H1 (cell line): ENCODE measurements at regions not wholly inside any gene's neighbourhood (a gene's known extent, or its start where the extent isn't known, plus 50 kb on each side); places are given as distances from the start of the nearest gene placed in this dataset.

Source experiments
- CTCF ChIA-PET: fragments of 300-600 bp; sonication (Branson Sonifier 250); formaldehyde crosslinking; loops from one replicate; lab custom pipeline; 2021; ENCODE audit not compliant: partially characterized antibody; lab: Charles Lee
- POLR2A ChIA-PET: fragments of 300-600 bp; sonication (Branson Sonifier 250); formaldehyde crosslinking; loops from one replicate; lab custom pipeline; 2021; ENCODE audit warnings: inconsistent platforms; ENCODE audit not compliant: partially characterized antibody; lab: Charles Lee
- DNase-seq, 2 experiments: peaks; one replicate each; pipeline versions ENCODE4 v3.0.0 to v3.0.0-alpha.2; 2010 to 2022; ENCODE audit warnings: low spot score in 2 of 2, low read depth in 1 of 2, mixed read lengths in 1 of 2
- FAIRE-seq: peaks from 2 replicates; lab custom pipeline; 2011; peaks lifted over from hg19 to GRCh38; lab: Jason Lieb, UNC
- H2AFZ ChIP-seq: 2 replicates; pipeline ENCODE4 v1.8.1; 2012; ENCODE audit warnings: low read length, inconsistent platforms
- H2AK5ac ChIP-seq: 2 replicates; pipeline ENCODE4 v1.6.1; 2013; ENCODE audit warnings: low read depth, low read length
- H2BK120ac ChIP-seq: replicated peaks from 2 replicates; pipeline ENCODE3; 2013; ENCODE audit warnings: low read depth, low read length, inconsistent platforms
- H2BK12ac ChIP-seq: 2 replicates; pipeline ENCODE4 v1.6.1; 2013; ENCODE audit warnings: low read depth, low read length
- H2BK15ac ChIP-seq: 2 replicates; pipeline ENCODE4 v1.6.1; 2013; ENCODE audit warnings: low read length
- H2BK20ac ChIP-seq: 2 replicates; pipeline ENCODE4 v1.6.1; 2013; ENCODE audit warnings: low read length
- H2BK5ac ChIP-seq: 2 replicates; pipeline ENCODE4 v1.6.1; 2013; ENCODE audit warnings: low read depth, low read length
- H3K14ac ChIP-seq: 2 replicates; pipeline ENCODE4 v1.6.1; 2013; ENCODE audit warnings: inconsistent platforms; ENCODE audit not compliant: insufficient read length
- H3K18ac ChIP-seq: 2 replicates; pipeline ENCODE4 v1.6.1; 2013; ENCODE audit warnings: low read length; ENCODE audit errors: extremely low read depth
- H3K23ac ChIP-seq: 2 replicates; pipeline ENCODE4 v1.6.1; 2013; ENCODE audit warnings: inconsistent platforms; ENCODE audit not compliant: insufficient read length
- H3K23me2 ChIP-seq: 2 replicates; pipeline ENCODE4 v1.6.1; 2013; ENCODE audit warnings: low read depth, low read length
- H3K27ac ChIP-seq: 2 replicates; pipeline ENCODE4 v1.6.1; 2011; ENCODE audit warnings: low read depth, low read length, inconsistent platforms
- H3K27me3 ChIP-seq, 4 experiments: replicated peaks in 1 of 4; 1 replicate in 1 of 4; 2 replicates in 3 of 4; pipeline versions ENCODE4 v1.6.1 to v1.8.1; 2011 to 2013; ENCODE audit warnings: low read length in 3 of 4, mild to moderate bottlenecking in 3 of 4, inconsistent platforms in 2 of 4, mixed read lengths in 2 of 4, moderate library complexity in 1 of 4; ENCODE audit not compliant: control insufficient read depth in 3 of 4, insufficient read depth in 3 of 4; ENCODE audit errors: extremely low read depth in 1 of 4
- H3K36me3 ChIP-seq, 4 experiments: 2 replicates each; pipeline versions ENCODE4 v1.6.1 to v1.8.1; 2011 to 2013; ENCODE audit warnings: mild to moderate bottlenecking in 4 of 4, low read length in 3 of 4, moderate library complexity in 2 of 4, control low read depth in 1 of 4, inconsistent platforms in 1 of 4; ENCODE audit not compliant: insufficient read depth in 4 of 4, control insufficient read depth in 2 of 4
- H3K4ac ChIP-seq: replicated peaks from 2 replicates; pipeline ENCODE3; 2013; ENCODE audit warnings: low read length, low read depth, mixed read lengths, inconsistent platforms; ENCODE audit not compliant: insufficient read length
- H3K4me1 ChIP-seq, 4 experiments: replicated peaks in 1 of 4; 1 replicate in 1 of 4; 2 replicates in 3 of 4; pipeline versions ENCODE4 v1.6.1 to v1.8.1; 2011 to 2013; ENCODE audit warnings: low read length in 3 of 4, inconsistent platforms in 2 of 4, mixed read lengths in 1 of 4; ENCODE audit not compliant: insufficient read depth in 4 of 4, control insufficient read depth in 3 of 4
- H3K4me2 ChIP-seq, 2 experiments: 2 replicates each; pipeline versions ENCODE4 v1.6.1 to v1.8.1; 2011 to 2013; ENCODE audit warnings: low read depth in 2 of 2, low read length in 2 of 2, control low read depth in 1 of 2, inconsistent platforms in 1 of 2, mild to moderate bottlenecking in 1 of 2; ENCODE audit not compliant: insufficient read depth in 1 of 2
- H3K4me3 ChIP-seq, 4 experiments: fragments of 200-600, 300-600 bp in 1 of 4; sonication (generic), shearing (Covaris generic), sonication (Bioruptor Twin) in 1 of 4; 2 replicates each; pipeline versions ENCODE4 v1.5.1 to v1.8.1; 2011 to 2016; ENCODE audit warnings: low read length in 4 of 4, low read depth in 3 of 4, control low read depth in 2 of 4, inconsistent platforms in 2 of 4, mild to moderate bottlenecking in 2 of 4, mixed read lengths in 1 of 4, moderate library complexity in 1 of 4; ENCODE audit not compliant: insufficient read depth in 2 of 4; ENCODE audit errors: extremely low read depth in 1 of 4
- H3K56ac ChIP-seq: replicated peaks from 2 replicates; pipeline ENCODE3; 2013; ENCODE audit warnings: low read depth, mild to moderate bottlenecking, mixed read lengths, low read length, inconsistent platforms; ENCODE audit not compliant: insufficient read length
- H3K79me1 ChIP-seq: 2 replicates; pipeline ENCODE4 v1.6.1; 2013; ENCODE audit warnings: low read depth, low read length, control low read depth
- H3K79me2 ChIP-seq, 2 experiments: 2 replicates each; pipeline versions ENCODE4 v1.6.1 to v1.8.1; 2012 to 2013; ENCODE audit warnings: low read length in 2 of 2, mild to moderate bottlenecking in 2 of 2, inconsistent platforms in 1 of 2; ENCODE audit not compliant: insufficient read depth in 2 of 2, control insufficient read depth in 1 of 2
- H3K9ac ChIP-seq, 4 experiments: replicated peaks in 1 of 4; 1 replicate in 1 of 4; 2 replicates in 3 of 4; pipeline versions ENCODE4 v1.6.1 to v1.8.1; 2011 to 2013; ENCODE audit warnings: low read depth in 3 of 4, low read length in 3 of 4, control low read depth in 2 of 4, mild to moderate bottlenecking in 2 of 4, moderate library complexity in 2 of 4, inconsistent platforms in 1 of 4; ENCODE audit errors: extremely low read depth in 1 of 4
- H3K9me3 ChIP-seq, 2 experiments: 2 replicates each; pipeline versions ENCODE4 v1.6.1 to v1.8.1; 2012 to 2013; ENCODE audit warnings: mild to moderate bottlenecking in 2 of 2, moderate library complexity in 2 of 2, control low read depth in 1 of 2, inconsistent platforms in 1 of 2, low read depth in 1 of 2, low read length in 1 of 2, mixed read lengths in 1 of 2; ENCODE audit not compliant: insufficient read depth in 2 of 2
- H4K20me1 ChIP-seq, 2 experiments: replicated peaks in 1 of 2; 2 replicates each; pipeline versions ENCODE3 to v1.8.1; 2011 to 2013; ENCODE audit warnings: inconsistent platforms in 2 of 2, low read length in 2 of 2, mild to moderate bottlenecking in 1 of 2; ENCODE audit not compliant: insufficient read depth in 2 of 2, control insufficient read depth in 1 of 2
- H4K5ac ChIP-seq: 2 replicates; pipeline ENCODE4 v1.6.1; 2013; ENCODE audit warnings: low read length, low read depth, mixed read lengths, inconsistent platforms; ENCODE audit not compliant: insufficient read length
- H4K8ac ChIP-seq: 2 replicates; pipeline ENCODE4 v1.8.0; 2013; ENCODE audit warnings: mild to moderate bottlenecking, moderate library complexity, low read length, inconsistent platforms; ENCODE audit not compliant: insufficient read depth; ENCODE audit errors: extremely low read depth
- H4K91ac ChIP-seq: replicated peaks from 2 replicates; pipeline ENCODE3; 2013; ENCODE audit warnings: low read length, mixed read lengths, inconsistent platforms; ENCODE audit not compliant: insufficient read length
- BCL11A ChIP-seq, 2 experiments: IDR thresholded peaks; one replicate each; pipeline ENCODE4 v1.6.1; 2011; ENCODE audit warnings: low read depth in 2 of 2, low read length in 2 of 2, mild to moderate bottlenecking in 2 of 2
- CBX8 ChIP-seq: fragments of 300-800, 300-1000 bp; sonication (generic); IDR thresholded peaks from 2 replicates; pipeline ENCODE4 v1.7.1; 2016; ENCODE audit warnings: low read depth, low read length, borderline replicate concordance
- CREB1 ChIP-seq: IDR thresholded peaks from 2 replicates; pipeline ENCODE4 v1.6.1; 2012; ENCODE audit warnings: inconsistent platforms
- EP300 ChIP-seq, 2 experiments: IDR thresholded peaks; 1 replicate in 1 of 2; 2 replicates in 1 of 2; pipeline ENCODE4 v1.6.1; 2011 to 2012; ENCODE audit warnings: low read depth in 2 of 2, low read length in 2 of 2, mild to moderate bottlenecking in 2 of 2, borderline replicate concordance in 1 of 2, inconsistent platforms in 1 of 2, moderate library complexity in 1 of 2
- FOSL1 ChIP-seq: IDR thresholded peaks from 2 replicates; pipeline ENCODE4 v1.6.1; 2011; ENCODE audit warnings: mild to moderate bottlenecking, low read depth, low read length, moderate library complexity; ENCODE audit not compliant: insufficient read depth
- KDM1A ChIP-seq: fragments of 200-600, 300-600 bp; sonication (generic); IDR thresholded peaks from 2 replicates; pipeline ENCODE4 v1.7.1; 2016; ENCODE audit warnings: mild to moderate bottlenecking, low read length, borderline replicate concordance
- KDM4A ChIP-seq: IDR thresholded peaks from one replicate; pipeline ENCODE4 v1.7.1; 2012; ENCODE audit warnings: low read depth, mild to moderate bottlenecking, moderate library complexity, low read length, inconsistent platforms; ENCODE audit not compliant: severe bottlenecking
- KDM5A ChIP-seq: fragments of 200-600 bp; IDR thresholded peaks from 2 replicates; pipeline ENCODE4 v1.7.1; 2012; ENCODE audit warnings: mild to moderate bottlenecking, low read length, inconsistent platforms, mixed read lengths
- RFX5 ChIP-seq: IDR thresholded peaks from 2 replicates; pipeline ENCODE4 v1.6.1; 2011; ENCODE audit warnings: low read depth, low read length, improper control_type of control experiment, borderline replicate concordance
- SUZ12 ChIP-seq: fragments of 200-600 bp; sonication (generic); IDR thresholded peaks from 2 replicates; pipeline ENCODE4 v1.6.1; 2012; ENCODE audit warnings: mild to moderate bottlenecking, inconsistent platforms, low read length, moderate library complexity, mixed read lengths
- TAF7 ChIP-seq: optimal IDR thresholded peaks from 2 replicates; pipeline ENCODE3; 2011; ENCODE audit warnings: low read depth, mild to moderate bottlenecking, inconsistent platforms, low read length, moderate library complexity, borderline replicate concordance
- WGBS, 2 experiments: shearing (Covaris generic) in 1 of 2; methylation state at CpG; one replicate each; pipeline versions ENCODE4 v1.1.6 to v1.1.7; 2013 to 2015; ENCODE audit warnings: low lambda C conversion rate in 2 of 2, mixed read lengths in 2 of 2, inconsistent platforms in 1 of 2, low coverage in 1 of 2, missing lambda C conversion rate in 1 of 2; ENCODE audit not compliant: insufficient replicate concordance in 2 of 2, insufficient coverage in 1 of 2, insufficient read length in 1 of 2; ENCODE audit errors: extremely low coverage in 1 of 2, missing lambda C conversion rate in 1 of 2; 5-methylcytosine and 5-hydroxymethylcytosine counted together
- TF ChIP-seq, protein P1 (sequence below), 3 experiments: IDR thresholded peaks; 1 replicate in 2 of 3; 2 replicates in 1 of 3; pipeline versions ENCODE4 v1.5.1 to v1.6.1; 2011; ENCODE audit warnings: low read length in 3 of 3, mild to moderate bottlenecking in 3 of 3, inconsistent platforms in 2 of 3, low read depth in 1 of 3, moderate library complexity in 1 of 3; ENCODE audit not compliant: insufficient read depth in 1 of 3; ENCODE audit errors: control extremely low read depth in 1 of 3

- Histone ChIP-seq H3K9me3 (no peaks in the 10 kb centered on the region), H3K9ac (no peak overlapping the region), H2BK20ac (no peak overlapping the region), H3K14ac (no peak overlapping the region), H3K18ac (no peak overlapping the region), H2AK5ac (no peak overlapping the region), H3K23me2 (no peaks in the 10 kb centered on the region), H2BK12ac (no peak overlapping the region), H2BK15ac (no peak overlapping the region), H3K79me1 (no peaks in the 10 kb centered on the region), H3K36me3 (no peaks in the 10 kb centered on the region), H3K4me3 (no peak overlapping the region), H3K27me3 (no peaks in the 10 kb centered on the region), H3K4me2 (no peak overlapping the region), H2BK5ac (no peak overlapping the region), H2BK120ac (no peak overlapping the region), H3K4ac (no peak overlapping the region), H3K23ac (no peak overlapping the region), H4K8ac (no peak overlapping the region), H4K91ac (no peak overlapping the region), H3K56ac (no peak overlapping the region), H3K79me2 (no peaks in the 10 kb centered on the region), H4K20me1 (no peaks in the 10 kb centered on the region), H4K5ac (no peak overlapping the region), H3K27ac (no peak overlapping the region), H3K4me1 (no peaks in the 10 kb centered on the region), H2AFZ (no peak overlapping the region)
- DNase-seq (no peak), FAIRE-seq (no peak)
- POLR2A ChIA-PET: no interaction called here
- WGBS, 2 experiments: no CpG with 5 or more reads among the region's 1 CpG
- CTCF ChIA-PET: interaction anchor here (0.5 kb wide), 1 partner anchor 1506 kb away, joined by 3 read pairs; no protein-coding TSS in a partner anchor
- TF ChIP-seq BCL11A (IDR thresholded peaks at IDR 0.05; ENCODE audit: low read depth in 2 of 2, low read length in 2 of 2) (no peak), EP300 (IDR thresholded peaks at IDR 0.05; ENCODE audit: borderline replicate concordance in 1 of 2, low read depth in 2 of 2, low read length in 2 of 2) (no peak), SUZ12 (no peak), RFX5 (no peak), FOSL1 (no peak), KDM5A (no peak), TAF7 (no peak), CBX8 (no peak), KDM4A (no peak), CREB1 (no peak), KDM1A (no peak)
- TF ChIP-seq, protein P1, sequence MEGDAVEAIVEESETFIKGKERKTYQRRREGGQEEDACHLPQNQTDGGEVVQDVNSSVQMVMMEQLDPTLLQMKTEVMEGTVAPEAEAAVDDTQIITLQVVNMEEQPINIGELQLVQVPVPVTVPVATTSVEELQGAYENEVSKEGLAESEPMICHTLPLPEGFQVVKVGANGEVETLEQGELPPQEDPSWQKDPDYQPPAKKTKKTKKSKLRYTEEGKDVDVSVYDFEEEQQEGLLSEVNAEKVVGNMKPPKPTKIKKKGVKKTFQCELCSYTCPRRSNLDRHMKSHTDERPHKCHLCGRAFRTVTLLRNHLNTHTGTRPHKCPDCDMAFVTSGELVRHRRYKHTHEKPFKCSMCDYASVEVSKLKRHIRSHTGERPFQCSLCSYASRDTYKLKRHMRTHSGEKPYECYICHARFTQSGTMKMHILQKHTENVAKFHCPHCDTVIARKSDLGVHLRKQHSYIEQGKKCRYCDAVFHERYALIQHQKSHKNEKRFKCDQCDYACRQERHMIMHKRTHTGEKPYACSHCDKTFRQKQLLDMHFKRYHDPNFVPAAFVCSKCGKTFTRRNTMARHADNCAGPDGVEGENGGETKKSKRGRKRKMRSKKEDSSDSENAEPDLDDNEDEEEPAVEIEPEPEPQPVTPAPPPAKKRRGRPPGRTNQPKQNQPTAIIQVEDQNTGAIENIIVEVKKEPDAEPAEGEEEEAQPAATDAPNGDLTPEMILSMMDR (IDR thresholded peaks at IDR 0.05; ENCODE audit: control extremely low read depth in 1 of 3, insufficient read depth in 1 of 3, low read depth in 1 of 3, low read length in 3 of 3): no peak
Observed at GRCh38 chr13:65111223-65111622, 2118.9 kb downstream of the PCDH9 start.
